Chondrocyte (in vitro differentiated cells): ENCODE measurements at regions not wholly inside any gene's neighbourhood (a gene's known extent, or its start where the extent isn't known, plus 50 kb on each side); places are given as distances from the start of the nearest gene placed in this dataset.

Experiments used
- DNase-seq: peaks from one replicate; pipeline ENCODE4 v3.0.0; 2021; ENCODE audit warnings: mixed read lengths, low spot score
- H3K27ac Mint-ChIP-seq: one replicate; pipeline ENCODE4 v1.8.0; 2021; ENCODE audit warnings: mild to moderate bottlenecking, moderate library complexity, mixed read lengths; ENCODE audit not compliant: unreplicated experiment
- H3K27me3 Mint-ChIP-seq: 2 replicates; pipeline ENCODE4 v1.8.0; 2021; ENCODE audit warnings: low read depth, mixed read lengths
- H3K36me3 Mint-ChIP-seq: 2 replicates; pipeline ENCODE4 v1.8.0; 2021; ENCODE audit warnings: low read depth, mixed read lengths
- H3K4me1 Mint-ChIP-seq: 2 replicates; pipeline ENCODE4 v1.8.0; 2021; ENCODE audit warnings: low read depth, mild to moderate bottlenecking, mixed read lengths
- H3K4me3 Mint-ChIP-seq: one replicate; pipeline ENCODE4 v1.8.0; 2021; ENCODE audit warnings: mild to moderate bottlenecking, moderate library complexity, mixed read lengths; ENCODE audit not compliant: unreplicated experiment
- H3K9me3 Mint-ChIP-seq: 2 replicates; pipeline ENCODE4 v1.8.0; 2021; ENCODE audit warnings: low read depth, mixed read lengths
- TF ChIP-seq, protein P1 (sequence below): fragments of 200-600 bp; sonication (generic); IDR thresholded peaks from 2 replicates; pipeline ENCODE4 v1.5.0; 2021; ENCODE audit warnings: antibody characterized with exemption, mild to moderate bottlenecking, moderate library complexity

DNA sequence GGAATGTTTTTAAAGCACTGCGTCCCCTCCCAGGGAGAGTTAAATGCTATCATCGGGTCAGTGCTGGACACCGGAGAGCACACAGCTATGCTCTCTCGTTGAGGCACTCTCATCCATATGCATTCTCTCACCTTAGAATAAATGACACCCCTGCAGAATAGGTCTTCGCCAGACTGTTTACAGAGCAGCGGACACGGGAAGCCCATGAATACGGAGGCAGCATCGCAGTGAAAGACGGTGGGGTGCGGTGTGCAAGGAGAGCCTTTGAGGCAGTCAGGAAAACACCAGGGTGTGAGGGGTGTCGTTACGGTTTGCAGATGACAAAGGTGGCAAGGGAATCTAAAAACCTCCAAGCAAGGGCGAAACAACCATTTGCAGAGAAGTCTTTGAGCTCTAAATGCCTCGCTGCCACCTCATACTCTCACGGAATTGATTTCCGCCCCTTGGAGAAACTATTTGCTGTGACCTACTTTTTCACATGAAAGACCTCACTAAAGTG is 169.2 kb upstream of the FHL2 start:
- peak overlapping the region; percentile 23 for H3K4me3 Mint-ChIP-seq
- TF ChIP-seq, protein P1, sequence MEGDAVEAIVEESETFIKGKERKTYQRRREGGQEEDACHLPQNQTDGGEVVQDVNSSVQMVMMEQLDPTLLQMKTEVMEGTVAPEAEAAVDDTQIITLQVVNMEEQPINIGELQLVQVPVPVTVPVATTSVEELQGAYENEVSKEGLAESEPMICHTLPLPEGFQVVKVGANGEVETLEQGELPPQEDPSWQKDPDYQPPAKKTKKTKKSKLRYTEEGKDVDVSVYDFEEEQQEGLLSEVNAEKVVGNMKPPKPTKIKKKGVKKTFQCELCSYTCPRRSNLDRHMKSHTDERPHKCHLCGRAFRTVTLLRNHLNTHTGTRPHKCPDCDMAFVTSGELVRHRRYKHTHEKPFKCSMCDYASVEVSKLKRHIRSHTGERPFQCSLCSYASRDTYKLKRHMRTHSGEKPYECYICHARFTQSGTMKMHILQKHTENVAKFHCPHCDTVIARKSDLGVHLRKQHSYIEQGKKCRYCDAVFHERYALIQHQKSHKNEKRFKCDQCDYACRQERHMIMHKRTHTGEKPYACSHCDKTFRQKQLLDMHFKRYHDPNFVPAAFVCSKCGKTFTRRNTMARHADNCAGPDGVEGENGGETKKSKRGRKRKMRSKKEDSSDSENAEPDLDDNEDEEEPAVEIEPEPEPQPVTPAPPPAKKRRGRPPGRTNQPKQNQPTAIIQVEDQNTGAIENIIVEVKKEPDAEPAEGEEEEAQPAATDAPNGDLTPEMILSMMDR: no peak
- H3K36me3 Mint-ChIP-seq: no peaks in the 10 kb centered on the region
- H3K27ac Mint-ChIP-seq: peak overlapping the region; percentile 78
- DNase-seq: no peak
- no peaks in the 10 kb centered on the region for H3K27me3 Mint-ChIP-seq
- H3K9me3 Mint-ChIP-seq: no peaks in the 10 kb centered on the region
- H3K4me1 Mint-ChIP-seq: peaks cover 33% of the 10 kb centered on the region

DNA sequence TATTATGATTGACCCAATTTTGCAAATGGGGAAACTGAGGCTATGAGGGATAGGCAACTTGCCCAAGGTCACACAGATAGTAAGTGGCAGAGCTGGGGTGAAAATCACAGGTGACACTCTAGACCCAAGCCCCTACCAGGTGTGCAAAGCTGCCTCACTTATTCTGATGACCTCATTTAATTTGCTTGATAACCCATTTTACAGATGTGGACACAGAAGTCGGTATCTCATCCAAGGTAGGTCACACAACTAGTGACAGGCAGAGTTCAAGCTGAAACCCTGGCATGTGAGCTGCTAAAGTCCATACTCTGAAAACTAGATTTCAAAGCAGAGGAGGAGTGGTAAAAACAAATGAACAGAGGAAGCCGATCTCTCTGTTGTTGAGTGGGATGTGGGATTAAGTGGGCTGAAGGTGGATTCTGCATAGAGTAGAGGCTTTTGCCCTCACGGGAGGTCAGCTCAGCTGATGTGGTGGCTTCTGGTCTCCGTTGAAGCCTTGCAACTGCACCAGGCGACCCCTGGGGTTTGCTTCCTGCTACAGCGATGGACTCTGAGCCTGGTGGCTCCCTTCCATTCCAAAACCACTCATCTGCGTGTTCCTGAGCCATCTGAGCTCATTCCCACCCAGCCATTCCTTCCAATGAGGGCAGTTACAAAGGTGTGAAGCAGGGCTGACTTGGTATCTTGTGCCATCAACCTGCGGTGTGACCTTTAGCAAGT is 164.3 kb upstream of the FHL2 start:
- Mint-ChIP-seq H3K9me3 (no peaks in the 10 kb centered on the region), H3K27ac (no peak overlapping the region), H3K27me3 (peaks cover 12% of the 10 kb centered on the region), H3K4me1 (peaks cover 20% of the 10 kb centered on the region), H3K36me3 (no peaks in the 10 kb centered on the region), H3K4me3 (no peak overlapping the region)
- TF ChIP-seq, protein P1: no peak
- no peak for DNase-seq

DNA sequence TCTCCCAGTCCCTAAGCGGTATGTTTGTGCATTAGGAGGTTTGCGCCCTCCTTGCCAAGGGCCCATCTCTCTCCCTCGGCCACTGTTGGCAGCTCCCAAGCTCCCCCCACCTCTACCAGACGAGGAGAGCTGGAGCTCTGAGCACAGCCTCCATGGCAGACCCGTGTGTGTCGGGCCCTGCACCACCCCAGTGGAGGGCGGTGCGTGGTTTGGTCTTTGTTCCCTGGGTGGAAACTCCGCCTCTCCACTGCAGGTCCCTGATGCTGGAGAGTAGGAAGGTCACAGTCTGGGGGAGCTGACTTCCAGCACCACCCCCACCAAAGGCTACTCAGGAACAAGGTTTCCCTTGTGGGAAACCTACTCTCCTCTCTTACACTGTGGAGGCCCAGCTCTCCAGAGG is 162.6 kb upstream of the FHL2 start:
- H3K27me3 Mint-ChIP-seq: peaks cover 15% of the 10 kb centered on the region
- no peak overlapping the region for H3K27ac Mint-ChIP-seq
- peaks cover 3% of the 10 kb centered on the region for H3K4me1 Mint-ChIP-seq
- no peaks in the 10 kb centered on the region for H3K9me3 Mint-ChIP-seq
- TF ChIP-seq, protein P1: no peak
- H3K4me3 Mint-ChIP-seq: no peak overlapping the region
- no peaks in the 10 kb centered on the region for H3K36me3 Mint-ChIP-seq
- no peak for DNase-seq

DNA sequence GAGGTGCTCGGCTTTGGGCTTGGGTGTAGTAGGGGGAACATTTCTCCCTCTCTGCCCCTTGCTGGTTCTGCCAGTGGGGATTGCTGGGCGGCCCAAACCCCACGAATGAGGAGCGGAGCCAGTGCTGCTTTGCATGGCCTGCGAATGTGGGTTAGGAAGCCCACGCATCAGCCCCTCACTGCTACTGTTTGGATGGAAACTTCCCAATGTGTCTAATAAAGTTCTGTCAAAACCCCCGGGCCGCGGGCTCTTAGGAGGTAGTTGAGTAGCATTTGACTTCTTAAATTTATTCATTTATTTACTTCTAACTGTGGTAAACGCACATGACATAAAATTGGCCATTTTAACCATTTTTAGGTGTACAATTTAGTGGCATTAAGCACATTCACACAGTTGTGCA is 161.3 kb upstream of the FHL2 start:
- Mint-ChIP-seq H3K27ac (no peak overlapping the region), H3K36me3 (no peaks in the 10 kb centered on the region), H3K4me1 (peaks cover 4% of the 10 kb centered on the region), H3K4me3 (no peak overlapping the region), H3K9me3 (no peaks in the 10 kb centered on the region), H3K27me3 (peaks cover 15% of the 10 kb centered on the region)
- TF ChIP-seq, protein P1: no peak
- no peak for DNase-seq

DNA sequence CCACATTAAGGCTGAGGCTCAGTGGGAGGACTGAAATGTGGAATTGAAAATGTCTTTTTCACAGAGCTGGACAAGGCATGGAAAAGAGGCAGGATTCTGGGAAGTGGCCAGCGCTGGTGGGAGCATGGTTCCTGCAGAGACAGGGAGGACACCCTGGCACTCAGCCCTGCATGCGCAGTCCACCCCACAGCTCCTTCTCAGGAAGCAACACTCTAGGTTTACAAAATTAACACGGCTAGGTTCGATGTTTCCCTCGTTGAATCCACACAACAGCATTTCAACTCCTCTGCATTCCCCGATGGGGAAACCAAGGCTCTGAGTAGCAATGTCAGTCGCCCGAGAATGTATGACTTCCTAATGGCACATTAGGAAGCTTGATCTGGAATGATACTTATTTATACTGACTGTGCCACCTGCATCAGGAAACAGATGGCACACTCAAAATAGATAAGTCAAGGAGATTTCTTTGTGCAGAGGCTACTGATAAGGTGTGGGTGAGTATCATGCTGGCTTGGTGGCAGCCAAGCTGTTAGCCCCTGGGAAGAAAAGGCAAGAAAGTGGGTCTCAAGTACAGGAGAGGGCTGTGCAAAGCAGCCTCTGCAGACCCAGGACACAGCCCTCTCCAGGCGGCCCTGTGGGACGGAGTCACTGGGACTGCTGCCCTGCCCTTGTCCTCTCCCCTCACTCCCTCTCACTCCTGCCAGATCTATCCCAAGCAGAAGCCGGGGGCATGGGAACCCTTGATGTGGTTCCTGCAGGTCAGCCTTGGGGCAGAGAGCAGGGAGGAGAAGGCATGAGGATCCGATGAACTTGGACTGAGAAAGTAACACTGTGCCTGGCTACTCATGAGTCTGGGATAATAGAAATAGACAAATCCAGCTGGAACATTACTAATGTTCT is 158.4 kb upstream of the FHL2 start:
- DNase-seq: no peak
- Mint-ChIP-seq H3K4me3 (no peak overlapping the region), H3K4me1 (peaks cover 24% of the 10 kb centered on the region), H3K9me3 (no peaks in the 10 kb centered on the region), H3K27me3 (peaks cover 15% of the 10 kb centered on the region), H3K27ac (no peak overlapping the region), H3K36me3 (no peaks in the 10 kb centered on the region)
- TF ChIP-seq, protein P1: no peak
